C4-2B (cell line): ENCODE measurements at regions not wholly inside any gene's neighbourhood (a gene's known extent, or its start where the extent isn't known, plus 50 kb on each side); places are given as distances from the start of the nearest gene placed in this dataset.
A peak's percentile ranks its signal among the peaks of the same experiment; 100 is the strongest.

Experiments used
- H3K27ac ChIP-seq: fragments of 450-650 bp; 2 replicates; pipeline ENCODE4 v1.5.1; 2017
- CTCF ChIP-seq: fragments of 450-650 bp; conservative IDR thresholded peaks from 2 replicates; pipeline ENCODE4 v1.5.1; 2017; ENCODE audit warnings: mild to moderate bottlenecking
- ZFX ChIP-seq: fragments of 450-650 bp; IDR thresholded peaks from 2 replicates; pipeline ENCODE4 v1.6.1; 2017

- TF ChIP-seq ZFX: no peak
- no peak for TF ChIP-seq CTCF
- H3K27ac ChIP-seq: no peak overlapping the region
These were observed 335.5 kb downstream of the ZNF674 start for GRCh38 chrX:46209768-46210167.

GRCh38 chrX:46209037-46209436 is 336.2 kb downstream of the ZNF674 start:
- TF ChIP-seq CTCF (no peak), ZFX (no peak)
- no peak overlapping the region for H3K27ac ChIP-seq

GRCh38 chrX:46208225-46208854 is 336.9 kb downstream of the ZNF674 start:
- no peak overlapping the region for H3K27ac ChIP-seq
- TF ChIP-seq CTCF (no peak), ZFX (no peak)

- TF ChIP-seq ZFX: no peak
- no peak for TF ChIP-seq CTCF
- H3K27ac ChIP-seq: no peak overlapping the region
These were observed 340.3 kb downstream of the ZNF674 start for GRCh38 chrX:46204721-46205422.

GRCh38 chrX:46202733-46203514 is 342.3 kb downstream of the ZNF674 start:
- H3K27ac ChIP-seq: no peak overlapping the region
- no peak for TF ChIP-seq ZFX
- no peak for TF ChIP-seq CTCF

- TF ChIP-seq CTCF (no peak), ZFX (no peak)
- no peak overlapping the region for H3K27ac ChIP-seq
These were observed 344.8 kb downstream of the ZNF674 start for GRCh38 chrX:46200413-46200812.

- no peak for TF ChIP-seq ZFX
- no peak for TF ChIP-seq CTCF
- no peak overlapping the region for H3K27ac ChIP-seq
These were observed 346.4 kb downstream of the ZNF674 start for GRCh38 chrX:46198858-46199257.

- peak overlapping the region; percentile 49; the same call in 1 of the 2 replicates for H3K27ac ChIP-seq
These were observed 358.5 kb downstream of the ZNF674 start for GRCh38 chrX:46186811-46187106.
